SK-N-SH (cell line): ENCODE measurements at regions not wholly inside any gene's neighbourhood (a gene's known extent, or its start where the extent isn't known, plus 50 kb on each side); places are given as distances from the start of the nearest gene placed in this dataset.
A peak's percentile ranks its signal among the peaks of the same experiment; 100 is the strongest.

Source experiments
- CTCF ChIA-PET: fragments of 300-600, 350-600 bp; formaldehyde crosslinking; extraction: SDS; loops from one replicate; lab custom pipeline; 2021; lab: Yijun Ruan, JAX
- POLR2A ChIA-PET: fragments of 350-600 bp; sonication (Branson Sonifier 250); formaldehyde crosslinking; extraction: SDS; loops from one replicate; lab custom pipeline; 2020; ENCODE audit warnings: antibody characterized with exemption, inconsistent platforms; lab: Yijun Ruan, JAX
- DNase-seq: peaks from one replicate; pipeline ENCODE4 v3.0.0; 2012
- H2AFZ ChIP-seq: fragments of 200-600 bp; sonication (generic); 2 replicates; pipeline ENCODE4 v1.8.1; 2016; ENCODE audit warnings: antibody characterized with exemption, mild to moderate bottlenecking, low read depth
- H3F3A ChIP-seq: fragments of 200-600 bp; sonication (generic); replicated peaks from 2 replicates; pipeline ENCODE3; 2016; ENCODE audit warnings: antibody characterized with exemption, mild to moderate bottlenecking; ENCODE audit not compliant: insufficient read depth
- H3K27ac ChIP-seq, 2 experiments: fragments of 200-500 bp in 1 of 2; fragments of 200-600 bp in 1 of 2; sonication (Bioruptor generic) in 1 of 2; sonication (generic), shearing (Covaris generic) in 1 of 2; 2 replicates each; pipeline versions ENCODE4 v1.5.1 to v1.6.1; 2014 to 2016; ENCODE audit warnings: low read depth in 2 of 2, inconsistent platforms in 1 of 2, low read length in 1 of 2, mild to moderate bottlenecking in 1 of 2, mixed read lengths in 1 of 2
- H3K27me3 ChIP-seq: fragments of 200-600 bp; sonication (generic), shearing (Covaris generic); 2 replicates; pipeline ENCODE4 v1.6.1; 2016; ENCODE audit warnings: mixed run types; ENCODE audit not compliant: insufficient read depth
- H3K36me3 ChIP-seq, 2 experiments: fragments of 200-500 bp in 1 of 2; fragments of 200-600 bp in 1 of 2; sonication (Bioruptor generic) in 1 of 2; sonication (generic) in 1 of 2; replicated peaks in 1 of 2; 2 replicates each; pipeline versions ENCODE3 to v1.5.1; 2014 to 2016; ENCODE audit warnings: low read length in 1 of 2, mild to moderate bottlenecking in 1 of 2; ENCODE audit not compliant: insufficient read depth in 2 of 2, control insufficient read depth in 1 of 2
- H3K4me1 ChIP-seq, 2 experiments: fragments of 200-500 bp in 1 of 2; fragments of 200-600 bp in 1 of 2; sonication (Bioruptor generic) in 1 of 2; sonication (generic), shearing (Covaris generic) in 1 of 2; 2 replicates each; pipeline versions ENCODE4 v1.5.1 to v1.6.1; 2014 to 2016; ENCODE audit warnings: low read depth in 1 of 2, low read length in 1 of 2, mixed run types in 1 of 2; ENCODE audit not compliant: insufficient read depth in 2 of 2, control insufficient read depth in 1 of 2
- H3K4me2 ChIP-seq: fragments of 200-600 bp; sonication (generic), shearing (Covaris generic); 2 replicates; pipeline ENCODE4 v1.6.1; 2017; ENCODE audit warnings: mixed run types
- H3K4me3 ChIP-seq, 2 experiments: fragments of 200-500 bp in 1 of 2; fragments of 200-600 bp in 1 of 2; sonication (Bioruptor generic) in 1 of 2; sonication (generic), shearing (Covaris generic) in 1 of 2; 2 replicates each; pipeline versions ENCODE4 v1.5.1 to v1.8.1; 2014 to 2016; ENCODE audit warnings: low read depth in 2 of 2, inconsistent platforms in 1 of 2, low read length in 1 of 2, mild to moderate bottlenecking in 1 of 2, mixed read lengths in 1 of 2, moderate library complexity in 1 of 2
- H3K79me2 ChIP-seq: fragments of 200-600 bp; sonication (generic); 2 replicates; pipeline ENCODE4 v1.8.1; 2017; ENCODE audit warnings: mild to moderate bottlenecking; ENCODE audit not compliant: insufficient read depth
- H3K9ac ChIP-seq: fragments of 200-600 bp; sonication (generic); 2 replicates; pipeline ENCODE4 v1.6.1; 2017; ENCODE audit warnings: mixed run types
- H3K9me2 ChIP-seq: fragments of 200-600 bp; sonication (generic); 2 replicates; pipeline ENCODE4 v1.6.1; 2017; ENCODE audit warnings: mixed run types
- H3K9me3 ChIP-seq: fragments of 200-600 bp; sonication (generic); 2 replicates; pipeline ENCODE4 v1.6.1; 2017; ENCODE audit warnings: mixed run types, mild to moderate bottlenecking, moderate library complexity
- H4K20me1 ChIP-seq: fragments of 200-600 bp; sonication (generic); 2 replicates; pipeline ENCODE4 v1.6.1; 2017; ENCODE audit warnings: mild to moderate bottlenecking, mixed run types; ENCODE audit not compliant: insufficient read depth
- ELF1 ChIP-seq: IDR thresholded peaks from 2 replicates; pipeline ENCODE4 v1.4.0; 2012
- GATA2 ChIP-seq: sonication (generic); formaldehyde crosslinking; IDR thresholded peaks from 2 replicates; pipeline ENCODE4 v1.5.0; 2020; ENCODE audit warnings: mild to moderate bottlenecking, missing genetic modification reagents
- IRF3 ChIP-seq: fragments of 150-350 bp; IDR thresholded peaks from 2 replicates; pipeline ENCODE4 v1.6.1; 2016; ENCODE audit warnings: mild to moderate bottlenecking, low read depth, low read length
- RAD21 ChIP-seq: IDR thresholded peaks from 2 replicates; pipeline ENCODE4 v1.6.1; 2012; ENCODE audit warnings: mild to moderate bottlenecking, low read length
- RFX5 ChIP-seq: IDR thresholded peaks from 2 replicates; pipeline ENCODE4 v1.6.1; 2012; ENCODE audit warnings: mild to moderate bottlenecking, improper control_type of control experiment, low read length
- SIN3A ChIP-seq: IDR thresholded peaks from 2 replicates; pipeline ENCODE4 v1.6.1; 2012; ENCODE audit warnings: low read depth, mild to moderate bottlenecking, low read length, moderate library complexity, borderline replicate concordance
- SMC3 ChIP-seq: IDR thresholded peaks from 2 replicates; pipeline ENCODE4 v1.6.1; 2012; ENCODE audit warnings: low read depth, low read length, improper control_type of control experiment
- YY1 ChIP-seq: IDR thresholded peaks from 2 replicates; pipeline ENCODE4 v1.4.0; 2012; ENCODE audit warnings: low read depth, mild to moderate bottlenecking
- WGBS: methylation state at CpG from one replicate; pipeline ENCODE4 v1.1.6; 2017; ENCODE audit warnings: low lambda C conversion rate; 5-methylcytosine and 5-hydroxymethylcytosine counted together
- TF ChIP-seq, protein P1 (sequence below): fragments of 200-600 bp; sonication (generic); IDR thresholded peaks from 2 replicates; pipeline ENCODE4 v1.6.1; 2017; ENCODE audit warnings: antibody characterized with exemption, mild to moderate bottlenecking, moderate library complexity

DNA sequence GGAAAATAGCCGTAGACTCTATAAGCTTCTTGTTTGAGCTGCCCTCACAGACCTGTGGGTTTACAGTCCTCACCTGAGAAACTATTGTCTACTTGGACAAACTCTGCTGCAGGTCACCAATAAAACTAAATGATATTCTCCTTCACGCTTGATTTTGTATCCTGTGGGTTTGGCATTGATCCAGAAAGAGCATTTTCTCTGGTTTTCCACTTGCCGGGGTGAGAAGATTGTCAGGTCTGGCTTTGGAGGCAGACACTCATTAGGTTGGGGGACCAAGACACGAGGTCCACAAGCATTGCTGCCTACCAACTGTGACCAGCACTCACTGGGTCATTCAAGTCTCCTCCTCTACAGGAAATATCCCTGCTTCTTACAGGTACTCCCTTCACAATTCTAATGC is 68.5 kb downstream of the CDC14C start:
- POLR2A ChIA-PET, result no interaction called here
- CTCF ChIA-PET, result interaction anchor here (4.4 kb wide), 1 partner anchor 9 kb away, joined by 28 read pairs; no protein-coding TSS in a partner anchor

GRCh38 chr7:49001610-49002033 is 77.3 kb downstream of the CDC14C start:
- Histone ChIP-seq H3K9ac (no peak overlapping the region), H3K27ac (no peak overlapping the region), H3K4me3 (no peak overlapping the region), H3K4me2 (no peak overlapping the region), H3K9me2 (no peaks in the 10 kb centered on the region), H3K9me3 (no peaks in the 10 kb centered on the region), H3K4me1 (no peaks in the 10 kb centered on the region), H3K36me3 (no peaks in the 10 kb centered on the region), H3F3A (no peaks in the 10 kb centered on the region), H4K20me1 (no peaks in the 10 kb centered on the region), H3K79me2 (no peaks in the 10 kb centered on the region), H2AFZ (no peak overlapping the region), H3K27me3 (no peaks in the 10 kb centered on the region)
- WGBS, result 0% methylated on average over 1 of the region's 1 CpG
- POLR2A ChIA-PET, result no interaction called here
- CTCF ChIA-PET, result interaction anchor here (0.6 to 2.5 kb wide), 20 partner anchors 9 to 851 kb away, joined by 3 to 28 read pairs (median 4); no protein-coding TSS in a partner anchor
- TF ChIP-seq ELF1, result peak; percentile 75
- TF ChIP-seq SMC3, result peak; percentile 64
- TF ChIP-seq YY1, result no peak
- peak; percentile 70 for TF ChIP-seq RAD21
- no peak for TF ChIP-seq SIN3A
- TF ChIP-seq GATA2 (CRISPR knock-in tag), result peak; percentile 61; the same call in 1 of the 2 replicates
- TF ChIP-seq, protein P1, sequence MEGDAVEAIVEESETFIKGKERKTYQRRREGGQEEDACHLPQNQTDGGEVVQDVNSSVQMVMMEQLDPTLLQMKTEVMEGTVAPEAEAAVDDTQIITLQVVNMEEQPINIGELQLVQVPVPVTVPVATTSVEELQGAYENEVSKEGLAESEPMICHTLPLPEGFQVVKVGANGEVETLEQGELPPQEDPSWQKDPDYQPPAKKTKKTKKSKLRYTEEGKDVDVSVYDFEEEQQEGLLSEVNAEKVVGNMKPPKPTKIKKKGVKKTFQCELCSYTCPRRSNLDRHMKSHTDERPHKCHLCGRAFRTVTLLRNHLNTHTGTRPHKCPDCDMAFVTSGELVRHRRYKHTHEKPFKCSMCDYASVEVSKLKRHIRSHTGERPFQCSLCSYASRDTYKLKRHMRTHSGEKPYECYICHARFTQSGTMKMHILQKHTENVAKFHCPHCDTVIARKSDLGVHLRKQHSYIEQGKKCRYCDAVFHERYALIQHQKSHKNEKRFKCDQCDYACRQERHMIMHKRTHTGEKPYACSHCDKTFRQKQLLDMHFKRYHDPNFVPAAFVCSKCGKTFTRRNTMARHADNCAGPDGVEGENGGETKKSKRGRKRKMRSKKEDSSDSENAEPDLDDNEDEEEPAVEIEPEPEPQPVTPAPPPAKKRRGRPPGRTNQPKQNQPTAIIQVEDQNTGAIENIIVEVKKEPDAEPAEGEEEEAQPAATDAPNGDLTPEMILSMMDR, result peak; percentile 75
- TF ChIP-seq, all 33 proteins: peak for 5
- peak; percentile 41 for DNase-seq

More for the DNA sequence above, 68.5 kb downstream of the CDC14C start:
- Histone ChIP-seq H4K20me1 (no peaks in the 10 kb centered on the region), H3K79me2 (no peaks in the 10 kb centered on the region), H3K4me3 (no peak overlapping the region), H3K36me3 (no peaks in the 10 kb centered on the region), H3K27me3 (no peaks in the 10 kb centered on the region), H3F3A (no peaks in the 10 kb centered on the region), H3K4me2 (no peak overlapping the region), H2AFZ (no peak overlapping the region), H3K9me2 (no peaks in the 10 kb centered on the region), H3K4me1 (no peaks in the 10 kb centered on the region), H3K9ac (no peak overlapping the region), H3K27ac (no peak overlapping the region), H3K9me3 (no peaks in the 10 kb centered on the region)
- DNase-seq, result no peak
- TF ChIP-seq RFX5, result no peak
- TF ChIP-seq ELF1, result no peak
- no peak for TF ChIP-seq IRF3
- TF ChIP-seq RAD21, result no peak
- WGBS, result 6% methylated on average over 4 of the region's 4 CpGs
